Erythroblast (primary cell): ENCODE measurements at regions not wholly inside any gene's neighbourhood (a gene's known extent, or its start where the extent isn't known, plus 50 kb on each side); places are given as distances from the start of the nearest gene placed in this dataset.

Experiments
- DNase-seq, 2 experiments: peaks; one replicate each; lab custom pipeline; 2025; lab: John Stamatoyannopoulos, UW
- GATA1 ChIP-seq: IDR thresholded peaks from 2 replicates; pipeline ENCODE4 v1.6.1; 2011; ENCODE audit warnings: low read depth, mild to moderate bottlenecking, control low read depth, low read length, moderate library complexity
- POLR2A ChIP-seq: IDR thresholded peaks from 2 replicates; pipeline ENCODE4 v1.6.1; 2011; ENCODE audit warnings: mild to moderate bottlenecking, low read length

- DNase-seq = no peak
- no peak for TF ChIP-seq POLR2A
- TF ChIP-seq GATA1 = no peak
Observed at GRCh38 chr10:4576206-4576605, 249.8 kb upstream of the AKR1E2 start.

- no peak for TF ChIP-seq GATA1
- DNase-seq = no peak
Observed at GRCh38 chr10:4569151-4569550, 256.9 kb upstream of the AKR1E2 start.

GRCh38 chr10:4568731-4569130 is 257.3 kb upstream of the AKR1E2 start:
- TF ChIP-seq POLR2A = no peak
- no peak for TF ChIP-seq GATA1
- DNase-seq = no peak

GRCh38 chr10:4568086-4568485 is 257.9 kb upstream of the AKR1E2 start:
- DNase-seq = no peak
- TF ChIP-seq POLR2A (no peak), GATA1 (no peak)

DNA sequence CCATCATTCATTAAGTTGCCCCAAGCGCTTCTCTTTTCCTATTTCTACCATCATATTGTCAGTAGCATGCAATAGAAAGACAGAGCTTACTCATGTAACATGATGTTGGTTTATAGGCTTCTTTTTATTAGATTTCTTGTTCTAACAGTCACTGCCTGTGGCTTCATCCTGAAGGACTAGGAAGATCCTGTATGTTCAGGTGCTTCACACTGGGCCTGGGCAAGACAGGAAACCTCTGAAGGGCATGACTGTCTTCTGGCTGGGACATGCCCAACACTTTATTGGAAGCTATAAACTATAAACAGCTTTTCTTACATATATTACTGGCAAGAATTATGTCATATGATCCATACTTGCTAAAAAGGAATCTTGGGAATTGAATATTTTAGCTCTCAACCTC is 258.4 kb upstream of the AKR1E2 start:
- TF ChIP-seq POLR2A (no peak), GATA1 (no peak)
- DNase-seq = no peak

- no peak for DNase-seq
- TF ChIP-seq POLR2A = no peak
- TF ChIP-seq GATA1 = no peak
Observed at GRCh38 chr10:4566011-4566410, 260.0 kb upstream of the AKR1E2 start.

GRCh38 chr10:4561296-4561695 is 264.7 kb upstream of the AKR1E2 start:
- no peak for DNase-seq
- TF ChIP-seq GATA1 (no peak), POLR2A (no peak)

- TF ChIP-seq GATA1 (no peak), POLR2A (no peak)
- no peak for DNase-seq
Observed at GRCh38 chr10:4557469-4557868, 268.5 kb upstream of the AKR1E2 start.

DNA sequence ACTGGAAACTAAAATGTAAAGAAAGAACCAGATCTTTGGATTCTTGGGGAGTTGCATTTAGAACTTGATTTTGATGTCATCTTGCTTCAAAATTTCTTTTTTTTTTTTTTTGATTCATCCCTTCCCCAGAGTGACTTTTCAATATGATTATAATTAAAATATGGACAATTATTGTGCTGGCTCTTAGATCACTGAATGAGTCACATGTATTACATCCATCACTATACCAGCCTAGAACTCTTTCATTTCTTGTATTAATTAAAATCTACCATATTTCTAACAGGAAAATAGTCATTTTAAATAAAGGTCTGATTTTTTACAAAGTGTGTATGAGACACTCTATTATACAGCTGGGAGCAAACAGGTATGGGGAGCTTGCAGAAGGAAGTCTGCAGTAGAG is 269.5 kb upstream of the AKR1E2 start:
- DNase-seq = no peak
- TF ChIP-seq GATA1 (no peak), POLR2A (no peak)

DNA sequence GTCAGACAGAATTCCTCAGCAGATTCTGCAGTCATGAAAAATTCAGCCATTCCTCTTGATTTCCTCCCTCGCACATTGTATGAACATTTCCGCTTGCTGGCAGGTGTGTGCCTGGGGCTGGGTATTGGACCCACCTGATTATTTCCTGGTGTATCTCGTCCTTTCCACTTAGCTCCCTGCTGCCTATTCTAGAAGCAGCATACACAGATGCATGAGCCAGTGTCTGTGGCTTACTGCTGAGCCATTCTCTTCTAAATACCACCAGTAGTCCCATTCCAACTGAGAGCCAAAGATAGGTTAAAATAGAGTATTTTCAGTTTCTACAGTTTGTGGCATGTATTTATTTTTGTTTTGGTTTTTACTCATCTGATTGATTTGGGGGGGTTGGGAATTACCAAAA is 270.1 kb upstream of the AKR1E2 start:
- DNase-seq = no peak
- TF ChIP-seq POLR2A = no peak
- TF ChIP-seq GATA1 = no peak

DNA sequence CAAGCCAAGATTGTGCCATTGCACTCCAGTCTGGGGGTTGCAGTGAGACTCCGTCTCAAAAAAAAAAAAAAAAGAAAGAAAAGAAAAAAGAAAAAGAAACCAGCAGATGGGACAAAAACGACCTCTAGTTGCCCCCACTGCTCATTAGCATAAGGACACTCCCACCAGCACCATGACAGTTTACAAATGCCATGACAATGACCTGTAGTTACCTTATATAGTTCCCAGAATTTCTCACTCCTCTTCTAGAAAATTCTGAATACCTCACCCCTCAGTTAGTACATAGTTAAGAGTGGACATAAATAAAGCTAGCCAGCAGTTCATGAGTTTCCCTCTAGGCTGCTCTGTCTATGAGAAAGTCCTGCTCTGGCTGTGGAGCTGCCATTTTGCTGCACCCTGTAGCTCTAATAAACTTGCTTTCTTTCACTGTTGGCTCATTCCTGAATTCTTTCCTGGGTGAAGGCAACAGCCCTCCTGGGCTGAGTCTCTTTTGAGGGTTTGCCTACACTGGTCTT is 276.8 kb upstream of the AKR1E2 start:
- DNase-seq = peak; percentile 1 to 7
- TF ChIP-seq GATA1 (no peak), POLR2A (no peak)

- DNase-seq = no peak
Observed at GRCh38 chr10:4546931-4547330, 279.1 kb upstream of the AKR1E2 start.

GRCh38 chr10:4546500-4546899 is 279.5 kb upstream of the AKR1E2 start:
- no peak for TF ChIP-seq POLR2A
- no peak for TF ChIP-seq GATA1
- no peak for DNase-seq

More at GRCh38 chr10:4546931-4547330, 279.1 kb upstream of the AKR1E2 start:
- TF ChIP-seq GATA1 = no peak
- no peak for TF ChIP-seq POLR2A

DNA sequence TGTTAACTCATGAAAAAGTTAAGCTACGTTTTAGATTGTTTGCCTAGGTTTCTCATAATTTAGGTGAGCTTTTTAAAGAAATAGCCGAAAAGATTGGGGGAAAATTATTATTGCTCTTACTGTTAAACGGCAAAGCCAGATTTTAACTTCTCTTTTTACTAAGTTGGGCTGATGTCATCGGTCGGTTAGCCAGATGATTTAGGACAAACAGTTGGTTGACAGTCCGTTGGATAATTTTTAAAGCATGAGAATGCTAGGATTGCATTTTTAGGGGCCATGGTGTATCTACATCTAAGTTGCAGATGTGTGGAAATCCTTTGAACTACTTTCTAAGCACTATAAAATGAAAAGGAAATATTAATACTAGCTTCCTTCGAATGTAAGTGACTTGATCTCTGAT is 280.9 kb upstream of the AKR1E2 start:
- no peak for DNase-seq
- TF ChIP-seq POLR2A = no peak
- no peak for TF ChIP-seq GATA1

GRCh38 chr10:4543938-4544533 is 282.0 kb upstream of the AKR1E2 start:
- DNase-seq = no peak
- TF ChIP-seq POLR2A (no peak), GATA1 (no peak)
